ENCODE measurements at regions not wholly inside any gene's neighbourhood (a gene's known extent, or its start where the extent isn't known, plus 50 kb on each side); places are given as distances from the start of the nearest gene placed in this dataset.

DNA sequence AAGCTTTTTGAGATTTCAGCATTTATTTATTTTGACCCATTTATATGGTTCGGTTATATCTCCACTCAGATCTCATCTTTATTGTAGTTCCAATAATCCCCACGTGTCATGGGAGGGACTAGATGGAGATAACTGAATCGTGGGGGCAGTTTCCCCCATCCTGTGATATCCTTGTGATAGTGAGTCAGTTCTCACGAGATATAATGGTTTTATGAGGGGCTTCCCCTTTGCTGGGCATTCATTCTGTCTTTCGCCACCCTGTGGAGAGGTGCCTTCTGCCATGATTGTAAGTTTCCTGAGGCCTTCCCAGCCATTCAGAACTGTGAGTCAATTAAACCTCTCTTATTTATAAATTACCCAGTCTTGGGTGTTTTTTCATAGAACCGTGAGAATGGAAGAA, 96.5 kb upstream of the PCSK1 start:
- no peak for DNase-seq
- TF ChIP-seq, protein P1, sequence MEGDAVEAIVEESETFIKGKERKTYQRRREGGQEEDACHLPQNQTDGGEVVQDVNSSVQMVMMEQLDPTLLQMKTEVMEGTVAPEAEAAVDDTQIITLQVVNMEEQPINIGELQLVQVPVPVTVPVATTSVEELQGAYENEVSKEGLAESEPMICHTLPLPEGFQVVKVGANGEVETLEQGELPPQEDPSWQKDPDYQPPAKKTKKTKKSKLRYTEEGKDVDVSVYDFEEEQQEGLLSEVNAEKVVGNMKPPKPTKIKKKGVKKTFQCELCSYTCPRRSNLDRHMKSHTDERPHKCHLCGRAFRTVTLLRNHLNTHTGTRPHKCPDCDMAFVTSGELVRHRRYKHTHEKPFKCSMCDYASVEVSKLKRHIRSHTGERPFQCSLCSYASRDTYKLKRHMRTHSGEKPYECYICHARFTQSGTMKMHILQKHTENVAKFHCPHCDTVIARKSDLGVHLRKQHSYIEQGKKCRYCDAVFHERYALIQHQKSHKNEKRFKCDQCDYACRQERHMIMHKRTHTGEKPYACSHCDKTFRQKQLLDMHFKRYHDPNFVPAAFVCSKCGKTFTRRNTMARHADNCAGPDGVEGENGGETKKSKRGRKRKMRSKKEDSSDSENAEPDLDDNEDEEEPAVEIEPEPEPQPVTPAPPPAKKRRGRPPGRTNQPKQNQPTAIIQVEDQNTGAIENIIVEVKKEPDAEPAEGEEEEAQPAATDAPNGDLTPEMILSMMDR (IDR thresholded peaks at IDR 0.05): no peak
- TF ChIP-seq POLR2A (IDR thresholded peaks at IDR 0.05): no peak
- TF ChIP-seq EP300 (IDR thresholded peaks at IDR 0.05): no peak
- TF ChIP-seq POLR2AphosphoS5 (IDR thresholded peaks at IDR 0.05): no peak
- WGBS, 2 donors: 59 to 70% methylated on average over 6 of the region's 6 CpGs
- no peaks in the 10 kb centered on the region for H3K9me3 ChIP-seq
- intact Hi-C loops (cut with DNase I): no loop called here
- H3K27me3 ChIP-seq: no peaks in the 10 kb centered on the region
- no peak overlapping the region for H3K4me3 ChIP-seq
- no peaks in the 10 kb centered on the region for H3K36me3 ChIP-seq
- H3K4me1 ChIP-seq: no peaks in the 10 kb centered on the region
- H3K27ac ChIP-seq: no peak overlapping the region

DNA sequence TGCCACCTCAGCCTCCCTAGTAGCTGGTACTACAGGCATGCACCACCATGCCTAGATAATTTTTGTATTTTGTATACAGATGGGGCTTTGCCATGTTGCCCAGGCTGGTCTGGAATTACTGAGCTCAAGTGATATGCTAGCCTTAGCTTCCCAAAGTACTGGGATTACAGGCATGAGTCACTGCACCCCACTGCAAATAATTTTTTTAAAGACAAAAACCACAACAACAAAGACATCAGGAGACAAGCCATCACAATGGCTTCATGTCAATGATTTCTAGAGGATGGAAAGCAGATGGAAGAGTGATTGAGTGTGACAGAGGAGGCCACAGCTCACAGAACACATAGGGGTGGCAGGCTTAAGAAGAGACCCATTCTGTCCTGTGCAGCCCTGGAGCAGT, 97.9 kb upstream of the PCSK1 start:
- intact Hi-C loops (cut with DNase I): no loop called here
- no peak for DNase-seq
- Histone ChIP-seq H3K27me3 (no peaks in the 10 kb centered on the region), H3K27ac (no peak overlapping the region), H3K36me3 (no peaks in the 10 kb centered on the region), H3K9me3 (no peaks in the 10 kb centered on the region), H3K4me3 (no peak overlapping the region), H3K4me1 (no peaks in the 10 kb centered on the region)
- no peak for TF ChIP-seq POLR2AphosphoS5 (IDR thresholded peaks at IDR 0.05)
- TF ChIP-seq, protein P1 (IDR thresholded peaks at IDR 0.05): no peak
- TF ChIP-seq EP300 (IDR thresholded peaks at IDR 0.05): no peak
- TF ChIP-seq POLR2A (IDR thresholded peaks at IDR 0.05): no peak

DNA sequence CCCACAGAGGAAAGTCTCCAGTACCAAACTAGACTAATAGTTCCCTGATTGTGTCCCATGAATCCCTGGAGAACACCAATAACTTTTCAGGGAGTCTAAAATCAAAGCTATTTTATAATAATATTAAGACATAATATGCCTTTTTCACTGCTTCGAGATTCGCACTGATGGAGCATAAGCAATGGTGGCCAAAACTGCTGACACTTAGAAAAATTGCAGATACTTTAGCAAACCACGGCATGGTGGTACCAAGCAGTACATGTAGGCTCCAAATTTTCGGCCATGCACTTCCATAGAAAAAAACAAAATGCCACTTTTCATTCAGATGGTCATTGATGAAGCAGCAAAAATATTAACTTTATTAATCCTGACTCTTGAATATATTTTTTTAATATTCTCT, 100.3 kb upstream of the PCSK1 start:
- 91 to 95% methylated on average over 4 of the region's 4 CpGs for WGBS, 2 donors
- TF ChIP-seq, protein P1 (IDR thresholded peaks at IDR 0.05): no peak
- TF ChIP-seq POLR2AphosphoS5 (IDR thresholded peaks at IDR 0.05) (no peak), EP300 (IDR thresholded peaks at IDR 0.05) (no peak), POLR2A (IDR thresholded peaks at IDR 0.05) (no peak)

DNA sequence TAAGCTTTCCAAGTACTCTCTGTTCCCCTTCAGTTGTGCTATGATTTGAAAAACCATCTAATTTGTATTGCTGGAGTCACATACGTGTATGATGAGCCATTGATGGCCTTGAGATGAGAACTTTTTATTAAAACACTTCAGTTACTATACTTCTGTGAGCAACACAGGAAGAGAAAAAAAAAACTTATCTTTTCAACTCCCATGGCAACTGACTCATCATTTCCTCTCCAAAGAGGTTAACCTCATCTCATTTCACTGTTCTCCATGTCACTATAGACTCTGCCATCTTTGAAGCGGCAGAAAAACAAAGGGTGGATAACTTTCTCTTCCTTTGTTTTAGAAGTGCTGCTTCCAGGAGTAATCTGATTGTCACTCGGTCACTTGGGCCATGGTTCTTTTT, 104.3 kb upstream of the PCSK1 start:
- Histone ChIP-seq H3K36me3 (no peaks in the 10 kb centered on the region), H3K9me3 (no peaks in the 10 kb centered on the region), H3K27ac (no peak overlapping the region), H3K4me1 (no peaks in the 10 kb centered on the region), H3K27me3 (no peaks in the 10 kb centered on the region), H3K4me3 (no peak overlapping the region)
- DNase-seq: no peak
- TF ChIP-seq, protein P1 (IDR thresholded peaks at IDR 0.05): no peak
- no peak for TF ChIP-seq POLR2AphosphoS5 (IDR thresholded peaks at IDR 0.05)
- TF ChIP-seq POLR2A (IDR thresholded peaks at IDR 0.05): no peak
- TF ChIP-seq EP300 (IDR thresholded peaks at IDR 0.05): no peak
- 65 to 85% methylated on average over 3 of the region's 3 CpGs for WGBS, 2 donors
- intact Hi-C loops (cut with DNase I): no loop called here

More for the DNA sequence above, 100.3 kb upstream of the PCSK1 start:
- DNase-seq: no peak
- Histone ChIP-seq H3K4me1 (no peaks in the 10 kb centered on the region), H3K36me3 (no peaks in the 10 kb centered on the region), H3K27me3 (no peaks in the 10 kb centered on the region), H3K27ac (no peak overlapping the region), H3K4me3 (no peak overlapping the region), H3K9me3 (no peaks in the 10 kb centered on the region)
- intact Hi-C loops (cut with DNase I): no loop called here

DNA sequence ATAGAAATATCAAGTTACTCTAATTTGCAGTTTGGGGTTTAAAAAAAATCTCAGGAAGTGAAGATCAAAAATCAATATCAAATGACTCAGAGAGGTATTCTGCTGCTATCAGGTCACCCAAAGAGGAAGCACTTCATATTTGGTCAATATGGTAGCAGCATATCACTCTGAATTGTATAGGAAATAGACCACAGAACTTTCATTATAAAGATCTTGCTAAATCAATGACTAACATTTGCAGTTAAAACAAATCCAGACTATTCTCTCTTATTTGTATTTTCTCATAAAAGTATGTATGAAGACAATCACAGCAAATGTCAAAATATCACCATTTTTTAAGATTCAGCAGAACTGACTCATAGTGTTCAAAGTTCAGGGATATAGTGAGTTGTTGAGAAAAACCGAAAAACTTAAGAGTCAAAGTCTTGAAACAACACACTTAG, 105.8 kb upstream of the PCSK1 start:
- 27 to 69% methylated on average over 1 of the region's 1 CpG for whole genome bisulfite sequencing, 2 donors
- TF ChIP-seq EP300 (IDR thresholded peaks at IDR 0.05) (no peak), POLR2A (IDR thresholded peaks at IDR 0.05) (no peak), POLR2AphosphoS5 (IDR thresholded peaks at IDR 0.05) (no peak)
- TF ChIP-seq, protein P1 (IDR thresholded peaks at IDR 0.05): no peak
- Histone ChIP-seq H3K27me3 (no peaks in the 10 kb centered on the region), H3K4me3 (no peak overlapping the region), H3K36me3 (no peaks in the 10 kb centered on the region), H3K9me3 (no peaks in the 10 kb centered on the region), H3K27ac (no peak overlapping the region), H3K4me1 (no peaks in the 10 kb centered on the region)
- no peak for DNase-seq
- intact Hi-C loops (cut with DNase I): no loop called here
